SK-N-SH treated with all-trans-retinoic acid at 6 μM for 48 hours (cell line): ENCODE measurements at regions not wholly inside any gene's neighbourhood (a gene's known extent, or its start where the extent isn't known, plus 50 kb on each side); places are given as distances from the start of the nearest gene placed in this dataset.

ENCODE experiments used
- ATAC-seq: fragments of 200-7000 bp; cut with Tn5 transposase; 3 replicates; pipeline ENCODE4 v1.9.1; 2020; ENCODE audit warnings: mild to moderate bottlenecking, moderate library complexity
- ARNTL ChIP-seq: fragments of 450-650 bp; formaldehyde crosslinking; IDR thresholded peaks from 2 replicates; pipeline ENCODE4 v1.5.0; 2020; ENCODE audit warnings: low read depth, mild to moderate bottlenecking, moderate library complexity, borderline replicate concordance
- BACH2 ChIP-seq: fragments of 250-450 bp; sonication (Bioruptor Pico); IDR thresholded peaks from 2 replicates; pipeline ENCODE4 v1.9.0; 2021; ENCODE audit warnings: mild to moderate bottlenecking, borderline replicate concordance
- CSDC2 ChIP-seq: fragments of 250-450 bp; sonication (Bioruptor Pico); IDR thresholded peaks from 2 replicates; pipeline ENCODE4 v1.5.0; 2020; ENCODE audit warnings: mild to moderate bottlenecking, moderate library complexity
- ESRRG ChIP-seq: fragments of 250-450 bp; sonication (Bioruptor Pico); IDR thresholded peaks from 2 replicates; pipeline ENCODE4 v1.6.1; 2021; ENCODE audit warnings: mild to moderate bottlenecking
- GLIS3 ChIP-seq: fragments of 250-450 bp; sonication (Bioruptor Pico); IDR thresholded peaks from 2 replicates; pipeline ENCODE4 v1.5.0; 2020; ENCODE audit warnings: mild to moderate bottlenecking, moderate library complexity
- ISL1 ChIP-seq: fragments of 250-450 bp; sonication (Bioruptor Pico); IDR thresholded peaks from 2 replicates; pipeline ENCODE4 v2.1.2; 2022; ENCODE audit warnings: mild to moderate bottlenecking, moderate library complexity
- OSR1 ChIP-seq: fragments of 250-450 bp; sonication (Bioruptor Pico); IDR thresholded peaks from 2 replicates; pipeline ENCODE4 v1.8.0; 2022; ENCODE audit warnings: moderate library complexity, mild to moderate bottlenecking, inconsistent platforms
- PPARA ChIP-seq: fragments of 250-450 bp; sonication (Bioruptor Pico); IDR thresholded peaks from 2 replicates; pipeline ENCODE4 v1.5.0; 2020; ENCODE audit warnings: mild to moderate bottlenecking, borderline replicate concordance
- RARB ChIP-seq: fragments of 250-450 bp; sonication (Bioruptor Pico); IDR thresholded peaks from 2 replicates; pipeline ENCODE4 v1.8.0; 2021; ENCODE audit warnings: mild to moderate bottlenecking, moderate library complexity
- SNAI2 ChIP-seq: fragments of 250-450 bp; sonication (Bioruptor Pico); IDR thresholded peaks from 2 replicates; pipeline ENCODE4 v1.5.0; 2020; ENCODE audit warnings: mild to moderate bottlenecking, moderate library complexity
- TCF4 ChIP-seq: fragments of 250-450 bp; sonication (Bioruptor Pico); IDR thresholded peaks from 2 replicates; pipeline ENCODE4 v1.8.0; 2021; ENCODE audit warnings: mild to moderate bottlenecking, moderate library complexity, borderline replicate concordance
- TOX ChIP-seq: fragments of 250-450 bp; sonication (Bioruptor Pico); IDR thresholded peaks from 2 replicates; pipeline ENCODE4 v1.8.0; 2021; ENCODE audit warnings: mild to moderate bottlenecking, moderate library complexity, borderline replicate concordance
- ZC3H10 ChIP-seq: fragments of 250-450 bp; sonication (Bioruptor Pico); IDR thresholded peaks from 2 replicates; pipeline ENCODE4 v1.5.1; 2021; ENCODE audit warnings: mild to moderate bottlenecking, moderate library complexity
- ZFP3 ChIP-seq: fragments of 250-450 bp; sonication (Bioruptor Pico); IDR thresholded peaks from 2 replicates; pipeline ENCODE4 v1.5.0; 2020; ENCODE audit warnings: mild to moderate bottlenecking, moderate library complexity
- ZFP30 ChIP-seq: fragments of 450-650 bp; formaldehyde crosslinking; IDR thresholded peaks from 2 replicates; pipeline ENCODE4 v1.5.0; 2022; ENCODE audit warnings: mild to moderate bottlenecking, moderate library complexity
- ZNF565 ChIP-seq: fragments of 450-650 bp; formaldehyde crosslinking; conservative IDR thresholded peaks from 2 replicates; pipeline ENCODE4 v1.5.0; 2020; ENCODE audit warnings: low read depth, mild to moderate bottlenecking, moderate library complexity
- ZNF70 ChIP-seq: fragments of 450-650 bp; formaldehyde crosslinking; IDR thresholded peaks from 2 replicates; pipeline ENCODE4 v1.5.0; 2020; ENCODE audit warnings: mild to moderate bottlenecking, moderate library complexity
- ZNF8 ChIP-seq: fragments of 450-650 bp; formaldehyde crosslinking; IDR thresholded peaks from 2 replicates; pipeline ENCODE4 v1.5.0; 2020; ENCODE audit warnings: mild to moderate bottlenecking, moderate library complexity
- TF ChIP-seq, protein P1 (sequence below): fragments of 250-450 bp; sonication (Bioruptor Pico); IDR thresholded peaks from 2 replicates; pipeline ENCODE4 v1.5.1; 2021; ENCODE audit warnings: mild to moderate bottlenecking, moderate library complexity
- TF ChIP-seq, protein P2 (sequence below): fragments of 250-450 bp; sonication (Bioruptor Pico); IDR thresholded peaks from 2 replicates; pipeline ENCODE4 v1.8.0; 2020; ENCODE audit warnings: mild to moderate bottlenecking, moderate library complexity, borderline replicate concordance
- TF ChIP-seq, protein P3 (sequence below): fragments of 250-450 bp; sonication (Bioruptor Pico); IDR thresholded peaks from 2 replicates; pipeline ENCODE4 v1.5.0; 2020; ENCODE audit warnings: mild to moderate bottlenecking, moderate library complexity
- TF ChIP-seq, protein P4 (sequence below): fragments of 250-450 bp; sonication (Bioruptor Pico); IDR thresholded peaks from 2 replicates; pipeline ENCODE4 v1.5.1; 2020; ENCODE audit warnings: low read depth, mild to moderate bottlenecking, moderate library complexity
- TF ChIP-seq, protein P5 (sequence below): fragments of 250-450 bp; sonication (Bioruptor Pico); IDR thresholded peaks from 2 replicates; pipeline ENCODE4 v1.8.0; 2021; ENCODE audit warnings: low read depth, mild to moderate bottlenecking, moderate library complexity, borderline replicate concordance

DNA sequence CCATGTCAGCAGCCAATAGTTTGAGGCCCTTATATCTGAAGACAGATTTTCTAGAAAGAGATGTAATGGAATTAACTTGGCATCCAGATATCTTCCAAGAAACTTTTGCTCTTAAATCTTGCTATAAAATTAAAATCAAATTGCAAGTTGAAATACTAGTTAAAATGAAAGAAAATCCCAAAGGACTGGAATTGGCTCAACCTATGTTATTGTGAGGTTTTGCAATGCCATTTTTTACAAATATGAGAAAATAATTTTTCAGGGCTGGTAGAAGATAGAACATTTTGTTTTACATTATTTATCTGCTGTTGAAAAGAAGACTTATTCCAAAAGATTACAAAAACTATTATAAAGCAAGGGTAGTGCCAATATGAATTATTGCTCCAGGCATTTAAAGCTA lies 92.2 kb upstream of the AGTR1 start:
- ATAC-seq = no peak
- TF ChIP-seq PPARA (CRISPR knock-in tag) (no peak), ZNF70 (CRISPR knock-in tag) (no peak), ZC3H10 (CRISPR knock-in tag) (no peak), ZFP3 (CRISPR knock-in tag) (no peak), CSDC2 (CRISPR knock-in tag) (no peak), ZNF8 (CRISPR knock-in tag) (no peak), GLIS3 (CRISPR knock-in tag) (no peak), TCF4 (CRISPR knock-in tag) (no peak), BACH2 (no peak), RARB (CRISPR knock-in tag) (no peak), TOX (CRISPR knock-in tag) (no peak), OSR1 (CRISPR knock-in tag) (no peak), ZFP30 (CRISPR knock-in tag) (no peak), SNAI2 (CRISPR knock-in tag) (no peak), ZNF565 (CRISPR knock-in tag) (no peak), ESRRG (no peak)
- TF ChIP-seq, protein P1, sequence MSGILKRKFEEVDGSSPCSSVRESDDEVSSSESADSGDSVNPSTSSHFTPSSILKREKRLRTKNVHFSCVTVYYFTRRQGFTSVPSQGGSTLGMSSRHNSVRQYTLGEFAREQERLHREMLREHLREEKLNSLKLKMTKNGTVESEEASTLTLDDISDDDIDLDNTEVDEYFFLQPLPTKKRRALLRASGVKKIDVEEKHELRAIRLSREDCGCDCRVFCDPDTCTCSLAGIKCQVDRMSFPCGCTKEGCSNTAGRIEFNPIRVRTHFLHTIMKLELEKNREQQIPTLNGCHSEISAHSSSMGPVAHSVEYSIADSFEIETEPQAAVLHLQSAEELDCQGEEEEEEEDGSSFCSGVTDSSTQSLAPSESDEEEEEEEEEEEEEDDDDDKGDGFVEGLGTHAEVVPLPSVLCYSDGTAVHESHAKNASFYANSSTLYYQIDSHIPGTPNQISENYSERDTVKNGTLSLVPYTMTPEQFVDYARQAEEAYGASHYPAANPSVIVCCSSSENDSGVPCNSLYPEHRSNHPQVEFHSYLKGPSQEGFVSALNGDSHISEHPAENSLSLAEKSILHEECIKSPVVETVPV (CRISPR knock-in tag) = no peak
- TF ChIP-seq, protein P2, sequence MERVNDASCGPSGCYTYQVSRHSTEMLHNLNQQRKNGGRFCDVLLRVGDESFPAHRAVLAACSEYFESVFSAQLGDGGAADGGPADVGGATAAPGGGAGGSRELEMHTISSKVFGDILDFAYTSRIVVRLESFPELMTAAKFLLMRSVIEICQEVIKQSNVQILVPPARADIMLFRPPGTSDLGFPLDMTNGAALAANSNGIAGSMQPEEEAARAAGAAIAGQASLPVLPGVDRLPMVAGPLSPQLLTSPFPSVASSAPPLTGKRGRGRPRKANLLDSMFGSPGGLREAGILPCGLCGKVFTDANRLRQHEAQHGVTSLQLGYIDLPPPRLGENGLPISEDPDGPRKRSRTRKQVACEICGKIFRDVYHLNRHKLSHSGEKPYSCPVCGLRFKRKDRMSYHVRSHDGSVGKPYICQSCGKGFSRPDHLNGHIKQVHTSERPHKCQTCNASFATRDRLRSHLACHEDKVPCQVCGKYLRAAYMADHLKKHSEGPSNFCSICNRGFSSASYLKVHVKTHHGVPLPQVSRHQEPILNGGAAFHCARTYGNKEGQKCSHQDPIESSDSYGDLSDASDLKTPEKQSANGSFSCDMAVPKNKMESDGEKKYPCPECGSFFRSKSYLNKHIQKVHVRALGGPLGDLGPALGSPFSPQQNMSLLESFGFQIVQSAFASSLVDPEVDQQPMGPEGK (CRISPR knock-in tag) = no peak
- TF ChIP-seq, all 23 proteins: peak for 0

DNA sequence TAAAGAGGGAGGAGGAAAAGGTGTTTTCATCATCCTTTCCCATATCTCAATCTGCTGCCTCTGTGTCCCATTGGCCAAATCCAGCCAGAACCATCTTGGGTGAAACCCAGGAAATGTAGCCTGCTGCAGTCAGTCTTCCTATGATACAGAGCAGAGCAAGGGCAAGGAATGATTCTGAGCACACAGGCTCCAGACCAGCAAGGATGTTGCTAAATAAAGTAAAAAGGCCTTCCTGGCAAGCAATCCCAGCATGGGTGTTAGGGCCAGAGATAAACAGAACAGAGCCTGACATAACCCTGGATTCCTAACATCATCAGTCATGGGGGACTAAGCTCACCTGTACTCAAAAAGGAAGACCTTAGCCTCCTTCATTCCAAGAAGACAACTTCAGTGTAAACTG lies 90.7 kb upstream of the AGTR1 start:
- no peak for ATAC-seq
- TF ChIP-seq ZNF565 (CRISPR knock-in tag) = no peak
- no peak for TF ChIP-seq ESRRG
- TF ChIP-seq, protein P3, sequence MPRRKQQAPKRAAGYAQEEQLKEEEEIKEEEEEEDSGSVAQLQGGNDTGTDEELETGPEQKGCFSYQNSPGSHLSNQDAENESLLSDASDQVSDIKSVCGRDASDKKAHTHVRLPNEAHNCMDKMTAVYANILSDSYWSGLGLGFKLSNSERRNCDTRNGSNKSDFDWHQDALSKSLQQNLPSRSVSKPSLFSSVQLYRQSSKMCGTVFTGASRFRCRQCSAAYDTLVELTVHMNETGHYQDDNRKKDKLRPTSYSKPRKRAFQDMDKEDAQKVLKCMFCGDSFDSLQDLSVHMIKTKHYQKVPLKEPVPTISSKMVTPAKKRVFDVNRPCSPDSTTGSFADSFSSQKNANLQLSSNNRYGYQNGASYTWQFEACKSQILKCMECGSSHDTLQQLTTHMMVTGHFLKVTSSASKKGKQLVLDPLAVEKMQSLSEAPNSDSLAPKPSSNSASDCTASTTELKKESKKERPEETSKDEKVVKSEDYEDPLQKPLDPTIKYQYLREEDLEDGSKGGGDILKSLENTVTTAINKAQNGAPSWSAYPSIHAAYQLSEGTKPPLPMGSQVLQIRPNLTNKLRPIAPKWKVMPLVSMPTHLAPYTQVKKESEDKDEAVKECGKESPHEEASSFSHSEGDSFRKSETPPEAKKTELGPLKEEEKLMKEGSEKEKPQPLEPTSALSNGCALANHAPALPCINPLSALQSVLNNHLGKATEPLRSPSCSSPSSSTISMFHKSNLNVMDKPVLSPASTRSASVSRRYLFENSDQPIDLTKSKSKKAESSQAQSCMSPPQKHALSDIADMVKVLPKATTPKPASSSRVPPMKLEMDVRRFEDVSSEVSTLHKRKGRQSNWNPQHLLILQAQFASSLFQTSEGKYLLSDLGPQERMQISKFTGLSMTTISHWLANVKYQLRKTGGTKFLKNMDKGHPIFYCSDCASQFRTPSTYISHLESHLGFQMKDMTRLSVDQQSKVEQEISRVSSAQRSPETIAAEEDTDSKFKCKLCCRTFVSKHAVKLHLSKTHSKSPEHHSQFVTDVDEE (CRISPR knock-in tag) = no peak
- TF ChIP-seq, protein P1 (CRISPR knock-in tag) = no peak
- TF ChIP-seq BACH2 = no peak
- TF ChIP-seq, protein P4, sequence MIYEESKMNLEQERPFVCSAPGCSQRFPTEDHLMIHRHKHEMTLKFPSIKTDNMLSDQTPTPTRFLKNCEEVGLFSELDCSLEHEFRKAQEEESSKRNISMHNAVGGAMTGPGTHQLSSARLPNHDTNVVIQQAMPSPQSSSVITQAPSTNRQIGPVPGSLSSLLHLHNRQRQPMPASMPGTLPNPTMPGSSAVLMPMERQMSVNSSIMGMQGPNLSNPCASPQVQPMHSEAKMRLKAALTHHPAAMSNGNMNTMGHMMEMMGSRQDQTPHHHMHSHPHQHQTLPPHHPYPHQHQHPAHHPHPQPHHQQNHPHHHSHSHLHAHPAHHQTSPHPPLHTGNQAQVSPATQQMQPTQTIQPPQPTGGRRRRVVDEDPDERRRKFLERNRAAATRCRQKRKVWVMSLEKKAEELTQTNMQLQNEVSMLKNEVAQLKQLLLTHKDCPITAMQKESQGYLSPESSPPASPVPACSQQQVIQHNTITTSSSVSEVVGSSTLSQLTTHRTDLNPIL (CRISPR knock-in tag) = no peak
- TF ChIP-seq ARNTL (CRISPR knock-in tag) = no peak
- no peak for TF ChIP-seq ISL1 (CRISPR knock-in tag)
- TF ChIP-seq, protein P5, sequence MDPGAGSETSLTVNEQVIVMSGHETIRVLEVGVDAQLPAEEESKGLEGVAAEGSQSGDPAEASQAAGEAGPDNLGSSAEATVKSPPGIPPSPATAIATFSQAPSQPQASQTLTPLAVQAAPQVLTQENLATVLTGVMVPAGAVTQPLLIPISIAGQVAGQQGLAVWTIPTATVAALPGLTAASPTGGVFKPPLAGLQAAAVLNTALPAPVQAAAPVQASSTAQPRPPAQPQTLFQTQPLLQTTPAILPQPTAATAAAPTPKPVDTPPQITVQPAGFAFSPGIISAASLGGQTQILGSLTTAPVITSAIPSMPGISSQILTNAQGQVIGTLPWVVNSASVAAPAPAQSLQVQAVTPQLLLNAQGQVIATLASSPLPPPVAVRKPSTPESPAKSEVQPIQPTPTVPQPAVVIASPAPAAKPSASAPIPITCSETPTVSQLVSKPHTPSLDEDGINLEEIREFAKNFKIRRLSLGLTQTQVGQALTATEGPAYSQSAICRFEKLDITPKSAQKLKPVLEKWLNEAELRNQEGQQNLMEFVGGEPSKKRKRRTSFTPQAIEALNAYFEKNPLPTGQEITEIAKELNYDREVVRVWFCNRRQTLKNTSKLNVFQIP = no peak
- TF ChIP-seq ZFP30 (CRISPR knock-in tag) = no peak
